Liver (tissue), 3 donors: ENCODE measurements at regions not wholly inside any gene's neighbourhood (a gene's known extent, or its start where the extent isn't known, plus 50 kb on each side); places are given as distances from the start of the nearest gene placed in this dataset.

Experiments used
- EGR1 ChIP-seq, 2 donors: IDR thresholded peaks; 2 replicates each; pipeline ENCODE4 v1.6.1; 2016 to 2018; ENCODE audit warnings: antibody characterized with exemption in 2 of 2, low read depth in 2 of 2
- FOXA1 ChIP-seq: IDR thresholded peaks from 2 replicates; pipeline ENCODE4 v1.6.1; 2016; ENCODE audit warnings: antibody characterized with exemption
- GABPA ChIP-seq, 2 donors: IDR thresholded peaks in 1 of 2; conservative IDR thresholded peaks in 1 of 2; 2 replicates each; pipeline ENCODE4 v1.6.1; 2016; ENCODE audit warnings: antibody characterized with exemption in 2 of 2, mild to moderate bottlenecking in 1 of 2, moderate library complexity in 1 of 2
- HNF4A ChIP-seq, 2 donors: conservative IDR thresholded peaks; 2 replicates each; pipeline ENCODE4 v1.6.1; 2016; ENCODE audit warnings: antibody characterized with exemption in 2 of 2, mild to moderate bottlenecking in 2 of 2
- MAX ChIP-seq: IDR thresholded peaks from 2 replicates; pipeline ENCODE4 v1.6.1; 2016; ENCODE audit warnings: antibody characterized with exemption
- RAD21 ChIP-seq, 2 donors: IDR thresholded peaks; 2 replicates each; pipeline ENCODE4 v1.6.1; 2016; ENCODE audit warnings: antibody characterized with exemption in 2 of 2, mild to moderate bottlenecking in 2 of 2
- RXRA ChIP-seq, 2 donors: IDR thresholded peaks; 2 replicates each; pipeline ENCODE4 v1.6.1; 2017 to 2018; ENCODE audit warnings: antibody characterized with exemption in 2 of 2, mild to moderate bottlenecking in 1 of 2
- SP1 ChIP-seq: IDR thresholded peaks from 2 replicates; pipeline ENCODE4 v1.6.1; 2018; ENCODE audit warnings: antibody characterized with exemption, mild to moderate bottlenecking
- TAF1 ChIP-seq: conservative IDR thresholded peaks from 2 replicates; pipeline ENCODE4 v1.6.1; 2016; ENCODE audit warnings: antibody characterized with exemption, mild to moderate bottlenecking
- ZBTB33 ChIP-seq: IDR thresholded peaks from 2 replicates; pipeline ENCODE4 v1.6.1; 2016; ENCODE audit warnings: antibody characterized with exemption
- TF ChIP-seq, protein P1 (sequence below): IDR thresholded peaks from 2 replicates; pipeline ENCODE4 v1.6.1; 2016; ENCODE audit warnings: antibody characterized with exemption, mild to moderate bottlenecking
- TF ChIP-seq, protein P2 (sequence below): fragments of 150-350 bp; IDR thresholded peaks from 2 replicates; pipeline ENCODE4 v1.5.1; 2017; ENCODE audit warnings: improper control_type of control experiment, low read depth, low read length; ENCODE audit not compliant: missing input control
- TF ChIP-seq, protein P3 (sequence below): IDR thresholded peaks from 2 replicates; pipeline ENCODE4 v1.6.1; 2016; ENCODE audit warnings: antibody characterized with exemption
- donor health status: healthy.
- donor health status: healthy.

DNA sequence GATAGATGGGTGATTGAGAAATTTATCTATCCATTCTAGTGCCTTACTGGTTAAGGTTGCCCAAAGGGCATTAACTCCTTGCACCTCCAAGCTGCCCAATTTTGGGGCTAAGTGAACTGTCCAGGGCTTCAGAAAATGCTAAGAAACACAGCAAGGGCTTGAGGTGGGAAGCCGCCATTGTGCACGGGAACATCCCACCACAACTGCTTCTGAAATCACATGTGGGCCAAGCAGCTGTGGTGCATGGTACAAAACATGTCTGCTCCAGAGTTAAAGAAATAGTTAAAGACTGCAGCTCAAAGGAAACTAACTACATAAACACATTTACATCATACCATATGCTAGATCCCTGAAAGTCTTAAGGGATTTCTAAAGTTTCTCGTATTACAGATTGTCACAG, 144.3 kb upstream of the NDST3 start:
- TF ChIP-seq EGR1 (IDR thresholded peaks at IDR 0.05; ENCODE audit: low read depth in 2 of 2) = no peak
- TF ChIP-seq ZBTB33 = no peak
- TF ChIP-seq, protein P1, sequence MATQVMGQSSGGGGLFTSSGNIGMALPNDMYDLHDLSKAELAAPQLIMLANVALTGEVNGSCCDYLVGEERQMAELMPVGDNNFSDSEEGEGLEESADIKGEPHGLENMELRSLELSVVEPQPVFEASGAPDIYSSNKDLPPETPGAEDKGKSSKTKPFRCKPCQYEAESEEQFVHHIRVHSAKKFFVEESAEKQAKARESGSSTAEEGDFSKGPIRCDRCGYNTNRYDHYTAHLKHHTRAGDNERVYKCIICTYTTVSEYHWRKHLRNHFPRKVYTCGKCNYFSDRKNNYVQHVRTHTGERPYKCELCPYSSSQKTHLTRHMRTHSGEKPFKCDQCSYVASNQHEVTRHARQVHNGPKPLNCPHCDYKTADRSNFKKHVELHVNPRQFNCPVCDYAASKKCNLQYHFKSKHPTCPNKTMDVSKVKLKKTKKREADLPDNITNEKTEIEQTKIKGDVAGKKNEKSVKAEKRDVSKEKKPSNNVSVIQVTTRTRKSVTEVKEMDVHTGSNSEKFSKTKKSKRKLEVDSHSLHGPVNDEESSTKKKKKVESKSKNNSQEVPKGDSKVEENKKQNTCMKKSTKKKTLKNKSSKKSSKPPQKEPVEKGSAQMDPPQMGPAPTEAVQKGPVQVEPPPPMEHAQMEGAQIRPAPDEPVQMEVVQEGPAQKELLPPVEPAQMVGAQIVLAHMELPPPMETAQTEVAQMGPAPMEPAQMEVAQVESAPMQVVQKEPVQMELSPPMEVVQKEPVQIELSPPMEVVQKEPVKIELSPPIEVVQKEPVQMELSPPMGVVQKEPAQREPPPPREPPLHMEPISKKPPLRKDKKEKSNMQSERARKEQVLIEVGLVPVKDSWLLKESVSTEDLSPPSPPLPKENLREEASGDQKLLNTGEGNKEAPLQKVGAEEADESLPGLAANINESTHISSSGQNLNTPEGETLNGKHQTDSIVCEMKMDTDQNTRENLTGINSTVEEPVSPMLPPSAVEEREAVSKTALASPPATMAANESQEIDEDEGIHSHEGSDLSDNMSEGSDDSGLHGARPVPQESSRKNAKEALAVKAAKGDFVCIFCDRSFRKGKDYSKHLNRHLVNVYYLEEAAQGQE = no peak
- TF ChIP-seq, protein P2, sequence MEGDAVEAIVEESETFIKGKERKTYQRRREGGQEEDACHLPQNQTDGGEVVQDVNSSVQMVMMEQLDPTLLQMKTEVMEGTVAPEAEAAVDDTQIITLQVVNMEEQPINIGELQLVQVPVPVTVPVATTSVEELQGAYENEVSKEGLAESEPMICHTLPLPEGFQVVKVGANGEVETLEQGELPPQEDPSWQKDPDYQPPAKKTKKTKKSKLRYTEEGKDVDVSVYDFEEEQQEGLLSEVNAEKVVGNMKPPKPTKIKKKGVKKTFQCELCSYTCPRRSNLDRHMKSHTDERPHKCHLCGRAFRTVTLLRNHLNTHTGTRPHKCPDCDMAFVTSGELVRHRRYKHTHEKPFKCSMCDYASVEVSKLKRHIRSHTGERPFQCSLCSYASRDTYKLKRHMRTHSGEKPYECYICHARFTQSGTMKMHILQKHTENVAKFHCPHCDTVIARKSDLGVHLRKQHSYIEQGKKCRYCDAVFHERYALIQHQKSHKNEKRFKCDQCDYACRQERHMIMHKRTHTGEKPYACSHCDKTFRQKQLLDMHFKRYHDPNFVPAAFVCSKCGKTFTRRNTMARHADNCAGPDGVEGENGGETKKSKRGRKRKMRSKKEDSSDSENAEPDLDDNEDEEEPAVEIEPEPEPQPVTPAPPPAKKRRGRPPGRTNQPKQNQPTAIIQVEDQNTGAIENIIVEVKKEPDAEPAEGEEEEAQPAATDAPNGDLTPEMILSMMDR = no peak
- TF ChIP-seq SP1 = no peak
- TF ChIP-seq TAF1 = no peak
- no peak for TF ChIP-seq MAX
- no peak for TF ChIP-seq RXRA (IDR thresholded peaks at IDR 0.05)
- no peak for TF ChIP-seq RAD21 (IDR thresholded peaks at IDR 0.05)
- TF ChIP-seq FOXA1 = no peak
- TF ChIP-seq GABPA (IDR thresholded peaks at IDR 0.05 in 1 of 2, conservative IDR thresholded peaks at IDR 0.05 in 1 of 2) = no peak
- TF ChIP-seq, protein P3, sequence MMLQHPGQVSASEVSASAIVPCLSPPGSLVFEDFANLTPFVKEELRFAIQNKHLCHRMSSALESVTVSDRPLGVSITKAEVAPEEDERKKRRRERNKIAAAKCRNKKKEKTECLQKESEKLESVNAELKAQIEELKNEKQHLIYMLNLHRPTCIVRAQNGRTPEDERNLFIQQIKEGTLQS = no peak
- no peak for TF ChIP-seq HNF4A (conservative IDR thresholded peaks at IDR 0.05)
